Cardiac muscle cell (in vitro differentiated cells and primary cell): ENCODE measurements at regions not wholly inside any gene's neighbourhood (a gene's known extent, or its start where the extent isn't known, plus 50 kb on each side); places are given as distances from the start of the nearest gene placed in this dataset.

Experiments used
- DNase-seq, 2 donors: peaks; one replicate each; pipeline versions ENCODE4 v3.0.0 to v3.0.0-alpha.2; 2010 to 2017; ENCODE audit warnings: low read depth in 1 of 2, low spot score in 1 of 2
- H3K27ac ChIP-seq: fragments of 200-600 bp; sonication (generic); 2 replicates; pipeline ENCODE4 v1.5.1; 2016
- H3K27me3 ChIP-seq: fragments of 200-600 bp; sonication (generic); 2 replicates; pipeline ENCODE4 v1.6.0; 2016; ENCODE audit warnings: control low read depth
- H3K36me3 ChIP-seq: fragments of 200-600 bp; sonication (generic); 2 replicates; pipeline ENCODE4 v1.5.1; 2016; ENCODE audit warnings: control low read depth
- H3K4me1 ChIP-seq: fragments of 200-600 bp; sonication (generic); 2 replicates; pipeline ENCODE4 v1.8.1; 2017; ENCODE audit warnings: low read depth, mild to moderate bottlenecking, mixed run types
- H3K4me3 ChIP-seq: fragments of 200-600 bp; sonication (generic); 2 replicates; pipeline ENCODE4 v1.5.1; 2016; ENCODE audit warnings: mild to moderate bottlenecking
- H3K9me3 ChIP-seq: fragments of 200-600 bp; sonication (generic); 2 replicates; pipeline ENCODE4 v1.5.1; 2017; ENCODE audit warnings: low read depth, mild to moderate bottlenecking, control low read depth
- CTCF ChIP-seq: IDR thresholded peaks from 2 replicates; pipeline ENCODE4 v1.5.1; 2012; ENCODE audit warnings: low read depth, mild to moderate bottlenecking, low read length

- DNase-seq: no peak
These were observed 52.6 kb upstream of the SMAD6 start for GRCh38 chr15:66649235-66649984.

GRCh38 chr15:66650433-66650832 is 51.6 kb upstream of the SMAD6 start:
- Histone ChIP-seq H3K36me3 (no peaks in the 10 kb centered on the region), H3K4me1 (peaks cover 43% of the 10 kb centered on the region), H3K4me3 (no peak overlapping the region), H3K27ac (peak overlapping the region; percentile 70), H3K9me3 (no peaks in the 10 kb centered on the region), H3K27me3 (no peaks in the 10 kb centered on the region)
- no peak for DNase-seq
- TF ChIP-seq CTCF: no peak

More at GRCh38 chr15:66649235-66649984, 52.6 kb upstream of the SMAD6 start:
- Histone ChIP-seq H3K4me3 (no peak overlapping the region), H3K4me1 (peaks cover 40% of the 10 kb centered on the region), H3K36me3 (no peaks in the 10 kb centered on the region), H3K27ac (peak overlapping the region; percentile 70), H3K9me3 (no peaks in the 10 kb centered on the region), H3K27me3 (no peaks in the 10 kb centered on the region)
- TF ChIP-seq CTCF: no peak

- no peaks in the 10 kb centered on the region for H3K9me3 ChIP-seq
- TF ChIP-seq CTCF: no peak
- H3K27me3 ChIP-seq: no peaks in the 10 kb centered on the region
- H3K27ac ChIP-seq: no peak overlapping the region
- DNase-seq: no peak
- H3K4me3 ChIP-seq: no peak overlapping the region
- H3K4me1 ChIP-seq: peaks cover 50% of the 10 kb centered on the region
- H3K36me3 ChIP-seq: no peaks in the 10 kb centered on the region
These were observed 50.8 kb upstream of the SMAD6 start for GRCh38 chr15:66651198-66651597.

GRCh38 chr15:66651913-66652642 is 50.0 kb upstream of the SMAD6 start:
- no peak for TF ChIP-seq CTCF
- Histone ChIP-seq H3K4me1 (peaks cover 53% of the 10 kb centered on the region), H3K9me3 (no peaks in the 10 kb centered on the region), H3K27me3 (no peaks in the 10 kb centered on the region), H3K36me3 (no peaks in the 10 kb centered on the region), H3K27ac (peak overlapping the region; percentile 49), H3K4me3 (no peak overlapping the region)
- DNase-seq: no peak
